Suppressor macrophage treated with lipopolysaccharide for 4 hours (primary cell): ENCODE measurements at regions not wholly inside any gene's neighbourhood (a gene's known extent, or its start where the extent isn't known, plus 50 kb on each side); places are given as distances from the start of the nearest gene placed in this dataset.
"Not testable (repeated sequence)": the region's sequence is repeated elsewhere in the genome, so short reads cannot be mapped to it uniquely, and the experiment has no call there.

ENCODE experiments used
- DNase-seq: peaks from one replicate; pipeline ENCODE4 v3.0.0-alpha.2; 2020

DNA sequence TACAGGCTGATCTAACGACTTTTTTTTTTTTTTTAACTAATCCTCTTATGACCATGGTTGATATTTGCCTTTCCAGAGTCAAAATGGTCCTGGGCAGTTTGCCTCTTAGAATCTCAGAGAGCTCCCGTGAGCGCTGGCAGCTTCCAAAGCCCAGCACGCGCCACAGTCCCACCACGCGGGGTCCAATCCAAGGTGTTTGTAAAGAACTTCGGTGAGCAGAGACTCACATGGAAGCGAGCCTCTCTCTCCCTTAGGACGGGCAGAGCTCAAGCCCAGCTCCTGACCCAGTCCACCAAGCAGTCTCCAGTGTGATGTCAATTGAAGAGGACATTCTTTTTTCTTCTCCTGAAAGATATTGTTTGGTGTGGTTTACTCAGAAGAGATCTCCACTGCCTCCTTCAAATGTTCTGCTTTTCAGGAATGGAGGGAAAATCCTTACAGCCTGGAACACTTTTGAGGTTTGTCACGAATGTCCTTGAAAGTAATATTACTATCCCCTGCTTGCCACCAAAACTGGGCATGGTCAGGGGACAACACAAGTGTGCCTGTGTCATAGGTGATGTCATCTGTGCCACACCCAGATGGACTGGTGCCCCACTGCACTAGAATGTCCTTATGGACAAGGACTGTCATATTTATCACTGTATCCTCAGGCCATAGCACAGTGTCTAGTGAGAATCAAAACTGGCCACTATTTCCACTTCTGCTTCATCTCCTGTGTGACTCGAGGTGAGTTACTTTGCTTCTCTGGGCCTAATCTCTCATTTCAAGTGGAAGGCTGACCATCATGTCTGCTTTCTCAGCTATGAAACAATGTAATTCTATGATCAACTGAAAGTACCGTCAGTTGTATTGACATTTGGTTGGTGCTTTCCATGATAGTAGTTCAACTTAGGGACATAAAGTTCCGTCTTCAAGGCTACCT is 97.4 kb upstream of the EDEM3 start:
- DNase-seq = no peak

DNA sequence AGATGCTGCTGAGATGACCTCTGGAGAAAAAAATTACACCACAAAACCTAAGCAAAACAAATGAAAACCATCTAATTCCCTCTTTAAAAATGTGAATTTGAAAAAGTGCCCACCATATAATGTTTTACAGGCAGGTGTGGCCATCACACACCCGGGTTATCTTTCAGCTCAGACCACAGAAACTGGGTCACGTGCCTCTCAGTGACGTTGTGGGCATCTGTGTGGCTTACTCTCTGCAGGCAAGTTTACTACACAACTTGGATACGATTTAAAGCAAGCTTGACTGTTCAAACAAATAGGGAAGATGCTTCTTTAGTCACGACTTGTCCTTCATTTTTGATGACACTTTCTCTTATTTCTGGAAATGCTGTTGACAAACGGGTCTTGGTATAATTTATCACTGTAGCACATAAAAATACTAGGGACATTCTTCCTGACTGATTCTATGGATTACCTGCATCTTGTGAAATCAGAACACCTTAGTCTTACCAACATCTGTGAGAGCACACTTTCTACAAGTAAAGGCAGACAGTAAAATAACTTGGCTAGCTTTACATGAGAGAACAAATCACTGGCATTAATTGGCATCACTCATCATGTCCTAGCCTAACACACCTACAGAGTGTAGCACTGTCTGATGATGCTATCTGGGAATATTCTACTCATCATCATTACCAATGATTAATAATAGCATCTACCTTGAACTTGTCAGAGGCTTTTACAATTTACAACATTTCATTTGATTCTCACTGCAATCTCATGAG is 89.3 kb upstream of the EDEM3 start:
- DNase-seq = no peak

GRCh38 chr1:184840596-184840995 is 85.9 kb upstream of the EDEM3 start:
- DNase-seq = no peak

DNA sequence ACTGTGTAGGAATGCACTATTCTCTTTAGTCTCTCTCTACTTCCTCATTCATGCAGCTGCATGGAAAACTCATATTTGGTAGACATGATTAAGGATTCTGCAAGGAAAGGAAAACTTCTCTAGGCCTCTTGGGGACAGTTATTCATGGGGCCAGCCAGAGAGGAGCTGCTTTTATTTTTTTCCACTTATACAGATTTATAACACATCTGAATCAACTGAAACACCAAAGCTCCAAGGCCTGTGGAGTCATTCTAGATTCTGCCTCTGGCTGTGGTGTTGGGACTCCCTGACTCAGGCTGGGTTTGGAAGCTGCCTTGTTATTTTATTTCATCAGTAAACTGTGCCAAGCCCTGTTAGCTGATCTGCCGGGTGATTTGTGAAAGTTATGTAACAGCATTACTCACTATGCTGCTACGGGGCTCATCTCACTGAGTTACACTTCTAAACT is 83.9 kb upstream of the EDEM3 start:
- DNase-seq = peak; percentile 72

GRCh38 chr1:184836934-184837895 is 82.6 kb upstream of the EDEM3 start:
- DNase-seq = no peak

GRCh38 chr1:184836141-184836540 is 81.5 kb upstream of the EDEM3 start:
- no peak for DNase-seq

DNA sequence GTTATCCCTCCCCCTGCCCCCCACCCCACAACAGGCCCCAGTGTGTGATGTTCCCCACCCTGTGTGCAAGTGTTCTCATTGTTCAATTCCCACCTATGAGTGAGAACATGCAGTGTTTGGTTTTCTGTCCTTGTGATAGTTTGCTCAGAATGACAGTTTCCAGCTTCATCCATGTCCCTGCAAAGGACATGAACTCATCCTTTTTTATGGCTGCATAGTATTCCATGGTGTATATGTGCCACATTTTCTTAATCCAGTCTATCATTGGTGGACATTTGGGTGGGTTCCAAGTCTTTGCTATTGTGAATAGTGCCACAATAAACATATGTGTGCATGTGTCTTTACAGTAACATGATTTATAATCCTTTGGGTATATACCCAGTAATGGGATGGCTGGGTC is 79.3 kb upstream of the EDEM3 start:
- not testable (repeated sequence) for DNase-seq

DNA sequence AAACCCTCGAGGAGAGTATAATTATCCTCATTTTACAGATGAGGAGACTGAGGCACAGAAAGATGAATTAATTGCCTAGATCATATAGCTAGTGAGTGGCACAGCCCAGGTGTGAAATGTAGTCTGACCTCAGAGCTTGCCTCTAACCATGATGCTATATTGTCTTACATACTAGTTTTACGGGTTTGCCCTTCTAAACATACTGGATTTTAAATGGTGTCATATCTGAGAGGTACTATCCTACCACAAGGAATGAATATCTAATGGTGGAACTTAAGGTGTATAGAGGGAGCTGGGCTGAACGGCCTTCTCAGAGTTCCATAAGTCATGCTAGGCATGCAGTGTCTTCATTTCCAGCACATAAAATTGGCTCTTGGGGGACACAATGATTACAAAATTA is 77.9 kb upstream of the EDEM3 start:
- no peak for DNase-seq

GRCh38 chr1:184829496-184829895 is 74.8 kb upstream of the EDEM3 start:
- not testable (repeated sequence) for DNase-seq

- DNase-seq = no peak
These were observed 73.7 kb upstream of the EDEM3 start for GRCh38 chr1:184828369-184828717.

GRCh38 chr1:184827600-184828368 is 73.1 kb upstream of the EDEM3 start:
- no peak for DNase-seq

DNA sequence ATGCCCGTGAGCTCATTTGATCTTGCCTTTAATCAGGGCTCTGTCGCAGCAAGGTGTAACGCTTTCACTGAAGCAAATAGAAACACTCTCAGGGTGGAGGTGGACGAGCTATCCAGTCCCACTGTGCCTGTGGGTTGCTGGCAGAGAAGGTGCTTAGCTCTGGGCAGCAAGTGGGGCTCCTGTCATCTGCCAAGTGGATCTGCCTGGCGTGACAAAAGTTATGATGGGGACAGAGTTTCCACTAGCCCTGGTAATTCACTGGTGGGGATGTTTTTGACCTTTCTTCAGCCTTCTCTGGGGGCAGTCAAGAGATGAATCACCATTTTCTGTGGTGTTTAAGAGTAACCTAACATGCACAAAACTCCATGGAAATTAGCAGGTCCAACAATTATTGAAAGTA is 71.3 kb upstream of the EDEM3 start:
- no peak for DNase-seq

- DNase-seq = peak; percentile 87
These were observed 70.9 kb upstream of the EDEM3 start for GRCh38 chr1:184825571-184825970.

- DNase-seq = peak; percentile 63
These were observed 70.1 kb upstream of the EDEM3 start for GRCh38 chr1:184824691-184825323.

DNA sequence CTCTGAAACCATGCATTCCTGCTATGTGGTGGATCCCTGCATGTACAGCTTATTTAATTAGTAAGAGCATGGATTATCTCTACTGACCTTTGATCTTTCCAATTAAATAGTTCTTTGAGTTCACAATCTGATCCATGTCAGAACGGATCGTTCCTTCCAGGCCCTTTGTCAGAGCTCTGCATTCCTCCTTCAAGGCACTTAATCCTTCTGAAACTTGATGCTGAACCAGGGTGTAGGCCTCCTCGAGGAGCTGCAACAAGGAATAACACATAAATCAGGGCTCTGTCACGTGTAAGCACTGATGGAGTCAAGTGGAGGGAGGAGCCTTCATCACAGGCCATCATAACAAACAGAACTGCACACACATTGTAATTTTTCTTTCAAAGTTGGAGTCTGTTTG is 68.4 kb upstream of the EDEM3 start:
- no peak for DNase-seq

DNA sequence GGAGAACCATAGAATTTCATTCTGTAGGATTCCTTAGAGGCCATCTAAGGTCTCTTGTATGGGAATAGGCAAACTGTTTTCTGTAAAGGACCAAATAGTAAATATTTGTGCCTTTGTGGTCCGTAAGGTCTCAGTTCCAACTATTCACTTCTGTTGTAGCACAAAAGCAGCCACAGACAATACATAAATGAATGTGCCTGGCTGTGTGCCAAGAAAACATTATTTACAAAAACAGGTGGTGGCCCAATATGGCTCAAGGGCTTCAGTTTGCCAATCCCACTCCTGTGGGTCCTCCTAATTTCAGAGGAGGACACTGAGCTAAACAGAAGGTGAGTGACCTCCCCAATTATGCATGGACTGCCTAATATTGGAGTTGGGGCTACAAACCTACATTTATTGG is 67.6 kb upstream of the EDEM3 start:
- DNase-seq = no peak

DNA sequence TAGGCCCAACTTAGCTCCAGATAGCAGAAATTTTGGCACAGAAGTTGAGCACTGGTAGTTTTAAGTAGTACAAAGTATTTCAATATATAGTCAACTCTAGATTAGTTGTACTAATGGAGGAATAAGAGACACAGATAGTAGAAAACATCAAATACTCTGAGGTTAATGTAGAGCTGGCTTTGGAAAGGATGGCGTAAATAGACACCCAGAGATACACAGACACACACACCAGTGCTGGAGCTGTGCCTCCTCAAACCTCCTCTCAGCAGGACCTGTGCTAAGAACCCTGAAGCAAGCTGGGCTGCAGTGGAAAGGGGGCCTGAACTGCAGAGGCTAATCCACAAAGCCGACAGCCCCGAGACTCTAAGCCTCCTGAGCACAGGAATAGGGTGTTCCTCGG is 67.0 kb upstream of the EDEM3 start:
- no peak for DNase-seq

- no peak for DNase-seq
These were observed 66.3 kb upstream of the EDEM3 start for GRCh38 chr1:184820956-184821355.

DNA sequence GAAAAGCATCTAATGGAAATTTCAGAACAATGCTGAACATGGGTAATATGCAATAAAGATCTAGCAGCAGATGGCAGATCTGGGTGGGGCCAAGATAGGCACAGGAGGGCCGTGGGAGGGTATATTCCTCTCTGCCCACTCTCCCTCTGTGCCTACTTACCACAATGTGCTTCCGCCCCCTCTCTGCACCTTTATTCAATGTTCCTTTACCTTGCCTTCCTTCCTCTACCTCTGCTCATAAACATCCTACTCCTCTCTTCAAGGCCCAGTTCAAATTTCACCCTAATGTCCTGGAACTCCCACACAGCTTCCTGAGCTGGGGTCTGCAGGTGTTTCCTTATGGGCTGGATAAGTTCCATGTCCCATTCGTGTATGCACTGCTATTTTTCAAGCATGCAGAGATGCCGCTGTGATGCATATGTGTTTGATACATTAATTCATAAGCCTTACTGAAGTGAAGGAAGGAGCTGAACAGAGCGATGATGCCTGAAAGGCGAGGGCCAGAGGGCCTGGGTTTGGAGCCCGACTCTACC is 65.6 kb upstream of the EDEM3 start:
- DNase-seq = no peak

- no peak for DNase-seq
These were observed 64.0 kb upstream of the EDEM3 start for GRCh38 chr1:184818646-184819045.

GRCh38 chr1:184817003-184817402 is 62.3 kb upstream of the EDEM3 start:
- DNase-seq = not testable (repeated sequence)
